Right lobe of liver (tissue), 4 donors: ENCODE measurements at regions not wholly inside any gene's neighbourhood (a gene's known extent, or its start where the extent isn't known, plus 50 kb on each side); places are given as distances from the start of the nearest gene placed in this dataset.

ENCODE experiments used
- POLR2A ChIP-seq: fragments of 450-650 bp; IDR thresholded peaks from one replicate; pipeline ENCODE4 v1.6.1; 2017; ENCODE audit warnings: antibody characterized with exemption, mild to moderate bottlenecking
- TF ChIP-seq, protein P1 (sequence below), 4 donors: fragments of 200-600 bp in 3 of 4; fragments of 450-650 bp in 1 of 4; IDR thresholded peaks; one replicate each; pipeline versions ENCODE4 v1.5.1 to v1.8.0; 2016 to 2022; ENCODE audit warnings: antibody characterized with exemption in 4 of 4, mild to moderate bottlenecking in 2 of 4
- donor health status: DM: no; HTN: no; CAD: no.
- donor health status: DM: no; HTN: no; CAD: no.
- donor health status: DM: no; HTN: yes; CAD: no.

DNA sequence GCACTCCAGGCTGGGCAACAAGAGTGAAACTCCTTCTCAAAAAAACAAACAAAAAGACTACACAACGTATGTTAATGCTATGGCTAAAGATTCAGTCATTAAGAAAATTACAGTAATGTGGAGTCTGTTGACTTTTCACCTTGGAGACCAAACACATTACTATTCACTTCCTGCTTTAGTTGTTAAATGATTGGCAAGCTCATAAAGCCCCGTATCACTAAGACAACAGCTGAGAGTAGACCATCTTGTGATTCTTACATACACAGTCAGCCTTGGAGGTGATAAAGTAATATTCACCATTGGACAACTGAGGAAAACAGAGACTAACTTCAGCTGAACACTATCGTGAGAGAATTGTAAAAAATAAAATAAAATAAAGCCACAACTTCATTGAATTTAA, 86.5 kb downstream of the KCTD12 start:
- TF ChIP-seq, protein P1, sequence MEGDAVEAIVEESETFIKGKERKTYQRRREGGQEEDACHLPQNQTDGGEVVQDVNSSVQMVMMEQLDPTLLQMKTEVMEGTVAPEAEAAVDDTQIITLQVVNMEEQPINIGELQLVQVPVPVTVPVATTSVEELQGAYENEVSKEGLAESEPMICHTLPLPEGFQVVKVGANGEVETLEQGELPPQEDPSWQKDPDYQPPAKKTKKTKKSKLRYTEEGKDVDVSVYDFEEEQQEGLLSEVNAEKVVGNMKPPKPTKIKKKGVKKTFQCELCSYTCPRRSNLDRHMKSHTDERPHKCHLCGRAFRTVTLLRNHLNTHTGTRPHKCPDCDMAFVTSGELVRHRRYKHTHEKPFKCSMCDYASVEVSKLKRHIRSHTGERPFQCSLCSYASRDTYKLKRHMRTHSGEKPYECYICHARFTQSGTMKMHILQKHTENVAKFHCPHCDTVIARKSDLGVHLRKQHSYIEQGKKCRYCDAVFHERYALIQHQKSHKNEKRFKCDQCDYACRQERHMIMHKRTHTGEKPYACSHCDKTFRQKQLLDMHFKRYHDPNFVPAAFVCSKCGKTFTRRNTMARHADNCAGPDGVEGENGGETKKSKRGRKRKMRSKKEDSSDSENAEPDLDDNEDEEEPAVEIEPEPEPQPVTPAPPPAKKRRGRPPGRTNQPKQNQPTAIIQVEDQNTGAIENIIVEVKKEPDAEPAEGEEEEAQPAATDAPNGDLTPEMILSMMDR (IDR thresholded peaks at IDR 0.05): no peak
- TF ChIP-seq POLR2A: no peak
